Adrenal gland (tissue), 9 donors: ENCODE measurements at regions not wholly inside any gene's neighbourhood (a gene's known extent, or its start where the extent isn't known, plus 50 kb on each side); places are given as distances from the start of the nearest gene placed in this dataset.

Experiments
- DNase-seq, 7 donors: peaks; one replicate each; pipeline ENCODE4 v3.0.0-alpha.2; 2019 to 2020
- H3K27ac ChIP-seq, 5 donors: fragments of 200-600 bp; sonication (generic) in 4 of 5; 1 replicate in 3 of 5; 2 replicates in 2 of 5; pipeline versions ENCODE4 v1.5.1 to v1.8.0; 2016 to 2020; ENCODE audit warnings: mild to moderate bottlenecking in 1 of 5
- H3K27me3 ChIP-seq: fragments of 200-600 bp; 2 replicates; pipeline ENCODE4 v1.8.0; 2021
- H3K36me3 ChIP-seq, 2 donors: fragments of 200-600 bp; replicated peaks in 1 of 2; 1 replicate in 1 of 2; 2 replicates in 1 of 2; pipeline versions ENCODE4 v1.5.1 to v1.8.0; 2018 to 2022
- H3K4me1 ChIP-seq, 2 donors: fragments of 200-600 bp; replicated peaks in 1 of 2; 1 replicate in 1 of 2; 2 replicates in 1 of 2; pipeline versions ENCODE4 v1.5.1 to v1.8.0; 2018 to 2021
- H3K4me3 ChIP-seq, 4 donors: fragments of 200-600 bp; sonication (generic) in 3 of 4; one replicate each; pipeline ENCODE4 v1.5.1; 2016 to 2018
- H3K9me3 ChIP-seq, 3 donors: fragments of 200-600 bp; sonication (generic) in 1 of 3; replicated peaks in 1 of 3; 1 replicate in 2 of 3; 2 replicates in 1 of 3; pipeline versions ENCODE4 v1.5.1 to v1.8.0; 2016 to 2021
- CTCF ChIP-seq, 6 experiments: fragments of 450-650 bp in 4 of 6; fragments of 200-600 bp in 2 of 6; sonication (generic) in 1 of 6; IDR thresholded peaks; 1 replicate in 5 of 6; 2 replicates in 1 of 6; pipeline versions ENCODE4 v1.5.1 to v1.8.0; 2016 to 2021; ENCODE audit warnings: antibody characterized with exemption in 6 of 6, mild to moderate bottlenecking in 2 of 6, moderate library complexity in 1 of 6
- POLR2A ChIP-seq, 2 donors: fragments of 450-650 bp; IDR thresholded peaks; one replicate each; pipeline ENCODE4 v1.6.1; 2017; ENCODE audit warnings: antibody characterized with exemption in 2 of 2, mild to moderate bottlenecking in 2 of 2, moderate library complexity in 1 of 2
- WGBS, 4 donors: extraction: QIAGEN DNeasy Blood & Tissue Kit in 2 of 4; methylation state at CpG; one replicate each; pipeline versions ENCODE4 v1.1.5 to v1.1.7; 2013 to 2017; 5-methylcytosine and 5-hydroxymethylcytosine counted together
- intact Hi-C, 2 donors: fragments of 100-400 bp; cut with DNase I; formaldehyde crosslinking; loops; one replicate each; pipeline versions ENCODE4 v1.14.1 to v1.15.0; 2022 to 2023
- donor health status: healthy with polysubstance abuse.
- donor health status: Bipolar disorder and iron deficiency.
- donor health status: DM: yes; HTN: yes; CAD: no.
- donor health status: DM: no; HTN: no; CAD: no.
- donor health status: DM: no; HTN: no; CAD: no.

GRCh38 chr4:28886934-28887333 is 1833.2 kb upstream of the PCDH7 start:
- DNase-seq: no peak
- Histone ChIP-seq H3K9me3 (no peaks in the 10 kb centered on the region), H3K4me3 (no peak overlapping the region), H3K27me3 (no peaks in the 10 kb centered on the region), H3K36me3 (no peaks in the 10 kb centered on the region), H3K27ac (no peak overlapping the region), H3K4me1 (no peaks in the 10 kb centered on the region)
- TF ChIP-seq POLR2A (IDR thresholded peaks at IDR 0.05) (no peak), CTCF (IDR thresholded peaks at IDR 0.05) (no peak)
- intact Hi-C loops: no loop called here
- WGBS, 4 donors: 57 to 63% (median 60%) methylated on average over 4 of the region's 4 CpGs

GRCh38 chr4:28890949-28891775 is 1829.0 kb upstream of the PCDH7 start:
- DNase-seq: no peak
- H3K36me3 ChIP-seq: no peaks in the 10 kb centered on the region
- intact Hi-C loops: no loop called here
- H3K27me3 ChIP-seq: no peaks in the 10 kb centered on the region
- WGBS, 4 donors: 41 to 59% (median 54%) methylated on average over 3 of the region's 3 CpGs
- no peak for TF ChIP-seq CTCF (IDR thresholded peaks at IDR 0.05)
- TF ChIP-seq POLR2A (IDR thresholded peaks at IDR 0.05): no peak
- H3K27ac ChIP-seq: no peak overlapping the region
- no peaks in the 10 kb centered on the region for H3K9me3 ChIP-seq
- no peaks in the 10 kb centered on the region for H3K4me1 ChIP-seq
- no peak overlapping the region for H3K4me3 ChIP-seq

- TF ChIP-seq CTCF (IDR thresholded peaks at IDR 0.05) (no peak), POLR2A (IDR thresholded peaks at IDR 0.05) (no peak)
- intact Hi-C loops: no loop called here
- no peak overlapping the region for H3K4me3 ChIP-seq
- DNase-seq: no peak
- no peak overlapping the region for H3K27ac ChIP-seq
- H3K36me3 ChIP-seq: no peaks in the 10 kb centered on the region
- H3K9me3 ChIP-seq: no peaks in the 10 kb centered on the region
- no peaks in the 10 kb centered on the region for H3K4me1 ChIP-seq
- H3K27me3 ChIP-seq: no peaks in the 10 kb centered on the region
- 65 to 80% (median 73%) methylated on average over 1 of the region's 1 CpG for WGBS, 4 donors
These were observed 1806.7 kb upstream of the PCDH7 start for GRCh38 chr4:28913466-28913865.

GRCh38 chr4:28916585-28916984 is 1803.6 kb upstream of the PCDH7 start:
- no peak overlapping the region for H3K4me3 ChIP-seq
- no peaks in the 10 kb centered on the region for H3K4me1 ChIP-seq
- intact Hi-C loops: no loop called here
- H3K27me3 ChIP-seq: no peaks in the 10 kb centered on the region
- H3K36me3 ChIP-seq: no peaks in the 10 kb centered on the region
- TF ChIP-seq CTCF (IDR thresholded peaks at IDR 0.05): no peak
- TF ChIP-seq POLR2A (IDR thresholded peaks at IDR 0.05): no peak
- H3K9me3 ChIP-seq: no peaks in the 10 kb centered on the region
- 67 to 80% (median 78%) methylated on average over 2 of the region's 2 CpGs for WGBS, 4 donors
- no peak for DNase-seq
- no peak overlapping the region for H3K27ac ChIP-seq
